HFFc6 (cell line): ENCODE measurements at regions not wholly inside any gene's neighbourhood (a gene's known extent, or its start where the extent isn't known, plus 50 kb on each side); places are given as distances from the start of the nearest gene placed in this dataset.

Experiments
- DNase-seq: peaks from one replicate; pipeline ENCODE4 v3.0.0-alpha.2; 2018
- H3K27ac Mint-ChIP-seq: 2 replicates; pipeline ENCODE4 v1.8.0; 2020; ENCODE audit warnings: mild to moderate bottlenecking, mixed read lengths
- H3K27me3 Mint-ChIP-seq: 2 replicates; pipeline ENCODE4 v1.8.0; 2021; ENCODE audit warnings: mild to moderate bottlenecking, moderate library complexity, mixed read lengths; ENCODE audit not compliant: insufficient read depth
- H3K36me3 Mint-ChIP-seq: 2 replicates; pipeline ENCODE4 v1.8.0; 2021; ENCODE audit warnings: low read depth, mixed read lengths
- H3K4me1 Mint-ChIP-seq: 2 replicates; pipeline ENCODE4 v1.8.0; 2020; ENCODE audit warnings: low read depth, mixed read lengths
- H3K4me3 Mint-ChIP-seq: 2 replicates; pipeline ENCODE4 v1.8.0; 2020; ENCODE audit warnings: mild to moderate bottlenecking, moderate library complexity, mixed read lengths
- H3K9me3 Mint-ChIP-seq: 2 replicates; pipeline ENCODE4 v1.8.0; 2020; ENCODE audit warnings: mild to moderate bottlenecking, mixed read lengths
- CTCF ChIP-seq: fragments of 200-600 bp; sonication (generic); IDR thresholded peaks from 2 replicates; pipeline ENCODE4 v1.5.0; 2021; ENCODE audit warnings: antibody characterized with exemption, mild to moderate bottlenecking

GRCh38 chr12:124478416-124478815 is 89.0 kb downstream of the NCOR2 start:
- Mint-ChIP-seq H3K4me1 (peaks cover 31% of the 10 kb centered on the region), H3K4me3 (no peak overlapping the region), H3K9me3 (peaks cover 5% of the 10 kb centered on the region), H3K27ac (no peak overlapping the region), H3K27me3 (peaks cover 6% of the 10 kb centered on the region; the same call in 1 of the 2 replicates), H3K36me3 (peaks cover 47% of the 10 kb centered on the region)
- no peak for TF ChIP-seq CTCF
- no peak for DNase-seq

GRCh38 chr12:124477107-124477915 is 90.1 kb downstream of the NCOR2 start:
- Mint-ChIP-seq H3K27me3 (peaks cover 6% of the 10 kb centered on the region; the same call in 1 of the 2 replicates), H3K4me1 (peaks cover 31% of the 10 kb centered on the region), H3K4me3 (no peak overlapping the region), H3K9me3 (peaks cover 9% of the 10 kb centered on the region), H3K36me3 (peaks cover 58% of the 10 kb centered on the region), H3K27ac (no peak overlapping the region)
- no peak for TF ChIP-seq CTCF
- DNase-seq, result no peak

GRCh38 chr12:124476011-124476400 is 91.4 kb downstream of the NCOR2 start:
- Mint-ChIP-seq H3K4me3 (no peak overlapping the region), H3K27me3 (peaks cover 7% of the 10 kb centered on the region), H3K9me3 (peaks cover 9% of the 10 kb centered on the region), H3K36me3 (peaks cover 63% of the 10 kb centered on the region), H3K4me1 (peaks cover 23% of the 10 kb centered on the region), H3K27ac (no peak overlapping the region)
- TF ChIP-seq CTCF, result no peak
- no peak for DNase-seq

- peaks cover 7% of the 10 kb centered on the region for H3K27me3 Mint-ChIP-seq
- H3K36me3 Mint-ChIP-seq, result peaks cover 66% of the 10 kb centered on the region
- DNase-seq, result no peak
- TF ChIP-seq CTCF, result no peak
- H3K4me3 Mint-ChIP-seq, result no peak overlapping the region
- no peak overlapping the region for H3K27ac Mint-ChIP-seq
- peaks cover 9% of the 10 kb centered on the region for H3K9me3 Mint-ChIP-seq
- peaks cover 17% of the 10 kb centered on the region for H3K4me1 Mint-ChIP-seq
Measured at GRCh38 chr12:124475295-124476010, 92.0 kb downstream of the NCOR2 start.

GRCh38 chr12:124474709-124475108 is 92.7 kb downstream of the NCOR2 start:
- H3K4me3 Mint-ChIP-seq, result no peak overlapping the region
- H3K27ac Mint-ChIP-seq, result no peak overlapping the region
- peaks cover 73% of the 10 kb centered on the region for H3K36me3 Mint-ChIP-seq
- peaks cover 4% of the 10 kb centered on the region for H3K27me3 Mint-ChIP-seq
- H3K9me3 Mint-ChIP-seq, result peaks cover 9% of the 10 kb centered on the region
- peaks cover 14% of the 10 kb centered on the region for H3K4me1 Mint-ChIP-seq
- DNase-seq, result no peak
- TF ChIP-seq CTCF, result no peak
